ENCODE measurements at regions not wholly inside any gene's neighbourhood (a gene's known extent, or its start where the extent isn't known, plus 50 kb on each side); places are given as distances from the start of the nearest gene placed in this dataset.
"Not testable (repeated sequence)": the region's sequence is repeated elsewhere in the genome, so short reads cannot be mapped to it uniquely, and the experiment has no call there.

DNA sequence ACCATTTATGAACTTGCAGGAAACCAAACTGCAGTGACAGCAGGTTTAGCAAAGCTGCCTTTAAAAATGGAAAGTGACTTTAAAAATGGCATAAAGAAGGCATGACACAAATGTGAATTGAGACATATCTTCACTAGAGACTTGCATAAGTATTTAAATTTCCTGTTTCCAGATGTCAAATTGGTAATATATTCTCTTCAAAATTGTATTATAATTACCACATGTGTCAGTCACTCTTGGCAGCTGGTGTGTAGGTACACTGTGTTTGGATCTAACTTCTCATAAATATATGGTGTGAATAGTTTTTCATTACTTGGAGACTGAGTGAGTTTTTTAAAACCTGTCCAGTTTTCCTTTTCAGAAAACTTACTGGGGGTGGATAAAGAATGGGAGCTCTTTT, 636.2 kb upstream of the SGO1 start:
- H3K36me3 ChIP-seq (ENCODE audit: control insufficient read depth, insufficient read depth, low read length) = no peaks in the 10 kb centered on the region
- no peak for DNase-seq (ENCODE audit: low read depth)
- no peak for TF ChIP-seq CTCF (IDR thresholded peaks at IDR 0.05; ENCODE audit: insufficient read depth, low read depth, low read length)
- ChIA-PET POLR2A (no interaction called here), CTCF (interaction anchor here (0.6 kb wide), 1 partner anchor 324 kb away, joined by 3 read pairs; no protein-coding TSS in a partner anchor)
- H3K4me3 ChIP-seq (ENCODE audit: low read depth, low read length) = no peak overlapping the region
- H3K27me3 ChIP-seq (ENCODE audit: control insufficient read depth, insufficient read depth, low read length) = no peaks in the 10 kb centered on the region

DNA sequence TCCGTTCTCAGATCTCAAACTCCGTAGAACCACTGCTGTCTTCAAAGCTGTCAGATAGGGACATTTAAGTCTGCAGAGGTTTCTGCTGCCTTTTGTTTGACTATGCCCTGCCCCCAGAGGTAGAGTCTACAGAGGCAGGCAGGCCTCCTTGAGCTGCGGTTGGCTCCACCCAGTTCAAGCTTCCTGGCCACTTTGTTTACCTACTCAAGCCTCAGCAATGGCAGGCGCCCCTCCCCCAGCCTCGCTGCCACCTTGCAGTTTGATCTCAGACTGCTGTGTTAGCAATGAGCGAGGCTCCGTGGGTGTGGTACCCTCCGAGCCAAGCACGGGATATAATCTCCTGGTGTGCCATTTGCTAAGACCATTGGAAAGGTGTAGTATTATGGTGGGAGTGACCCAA, 634.9 kb upstream of the SGO1 start:
- H3K4me3 ChIP-seq (ENCODE audit: low read depth, low read length); H3K36me3 ChIP-seq (ENCODE audit: control insufficient read depth, insufficient read depth, low read length); H3K27me3 ChIP-seq (ENCODE audit: control insufficient read depth, insufficient read depth, low read length); DNase-seq (ENCODE audit: low read depth); POLR2A ChIA-PET: not testable (repeated sequence)
- CTCF ChIA-PET = interaction anchor here (1.3 kb wide), 1 partner anchor 29 kb away, joined by 3 read pairs; no protein-coding TSS in a partner anchor

DNA sequence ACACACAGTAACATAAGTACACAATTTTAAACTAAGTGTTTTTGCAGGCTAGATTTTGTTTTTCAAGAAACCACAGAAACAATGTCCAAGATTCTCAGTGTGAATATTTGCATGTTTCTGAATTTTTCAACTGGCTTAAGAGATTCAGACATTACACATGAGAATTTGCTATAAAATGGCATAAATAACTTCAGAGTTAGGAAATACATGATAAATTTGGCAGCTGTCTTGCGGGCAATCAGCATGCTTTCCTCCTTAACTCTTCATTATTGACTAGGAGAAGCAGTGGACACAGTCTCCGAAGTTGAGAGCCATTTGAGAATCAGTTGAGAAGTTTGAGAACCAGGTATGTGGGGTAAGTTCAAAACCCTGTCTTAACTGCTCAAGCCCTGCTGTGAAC, 625.6 kb upstream of the SGO1 start:
- CTCF ChIA-PET = no interaction called here
- POLR2A ChIA-PET = no interaction called here
- no peak for TF ChIP-seq CTCF (IDR thresholded peaks at IDR 0.05; ENCODE audit: insufficient read depth, low read depth, low read length)
- peak; percentile 11 for DNase-seq (ENCODE audit: low read depth)
- H3K27me3 ChIP-seq (ENCODE audit: control insufficient read depth, insufficient read depth, low read length) = no peaks in the 10 kb centered on the region
- no peaks in the 10 kb centered on the region for H3K36me3 ChIP-seq (ENCODE audit: control insufficient read depth, insufficient read depth, low read length)
- H3K4me3 ChIP-seq (ENCODE audit: low read depth, low read length) = no peak overlapping the region

DNA sequence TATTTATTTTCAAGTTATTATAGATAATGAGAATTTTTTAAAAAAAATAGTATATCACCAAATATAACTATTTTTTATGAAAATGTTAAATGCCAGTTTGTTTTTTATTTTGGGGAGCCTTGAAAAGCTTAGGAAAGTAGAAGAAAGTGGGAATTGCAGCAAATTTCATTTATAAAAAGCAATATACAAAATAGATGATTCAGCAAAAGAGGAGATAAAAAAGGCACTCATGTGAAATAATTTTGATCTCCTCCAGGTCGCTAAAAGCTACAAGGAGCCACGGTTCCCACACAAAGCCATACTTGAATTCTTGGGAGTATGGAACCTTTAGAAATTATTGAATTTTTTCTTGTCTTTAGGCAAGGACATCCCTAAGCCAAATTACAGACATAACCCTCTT, 625.0 kb upstream of the SGO1 start:
- no peak for TF ChIP-seq CTCF (IDR thresholded peaks at IDR 0.05; ENCODE audit: insufficient read depth, low read depth, low read length)
- DNase-seq (ENCODE audit: low read depth) = no peak
- ChIA-PET CTCF (interaction anchor here (1.1 kb wide), 1 partner anchor 23 kb away, joined by 3 read pairs; no protein-coding TSS in a partner anchor), POLR2A (no interaction called here)
- Histone ChIP-seq H3K4me3 (ENCODE audit: low read depth, low read length) (no peak overlapping the region), H3K36me3 (ENCODE audit: control insufficient read depth, insufficient read depth, low read length) (no peaks in the 10 kb centered on the region), H3K27me3 (ENCODE audit: control insufficient read depth, insufficient read depth, low read length) (no peaks in the 10 kb centered on the region)

GRCh38 chr3:20810555-20810954, 624.5 kb upstream of the SGO1 start:
- H3K27me3 ChIP-seq (ENCODE audit: control insufficient read depth, insufficient read depth, low read length) = no peaks in the 10 kb centered on the region
- no peak for TF ChIP-seq CTCF (IDR thresholded peaks at IDR 0.05; ENCODE audit: insufficient read depth, low read depth, low read length)
- ChIA-PET CTCF (interaction anchor here (1.1 kb wide), 1 partner anchor 22 kb away, joined by 3 read pairs; no protein-coding TSS in a partner anchor), POLR2A (no interaction called here)
- no peak overlapping the region for H3K4me3 ChIP-seq (ENCODE audit: low read depth, low read length)
- no peak for DNase-seq (ENCODE audit: low read depth)
- H3K36me3 ChIP-seq (ENCODE audit: control insufficient read depth, insufficient read depth, low read length) = no peaks in the 10 kb centered on the region

GRCh38 chr3:20809356-20809755, 623.4 kb upstream of the SGO1 start:
- ChIA-PET POLR2A (no interaction called here), CTCF (no interaction called here)
- Histone ChIP-seq H3K4me3 (ENCODE audit: low read depth, low read length) (no peak overlapping the region), H3K27me3 (ENCODE audit: control insufficient read depth, insufficient read depth, low read length) (no peaks in the 10 kb centered on the region), H3K36me3 (ENCODE audit: control insufficient read depth, insufficient read depth, low read length) (no peaks in the 10 kb centered on the region)
- TF ChIP-seq CTCF (IDR thresholded peaks at IDR 0.05; ENCODE audit: insufficient read depth, low read depth, low read length) = no peak
- DNase-seq (ENCODE audit: low read depth) = no peak

All from BJ (cell line).